ENCODE measurements at regions not wholly inside any gene's neighbourhood (a gene's known extent, or its start where the extent isn't known, plus 50 kb on each side); places are given as distances from the start of the nearest gene placed in this dataset.

DNA sequence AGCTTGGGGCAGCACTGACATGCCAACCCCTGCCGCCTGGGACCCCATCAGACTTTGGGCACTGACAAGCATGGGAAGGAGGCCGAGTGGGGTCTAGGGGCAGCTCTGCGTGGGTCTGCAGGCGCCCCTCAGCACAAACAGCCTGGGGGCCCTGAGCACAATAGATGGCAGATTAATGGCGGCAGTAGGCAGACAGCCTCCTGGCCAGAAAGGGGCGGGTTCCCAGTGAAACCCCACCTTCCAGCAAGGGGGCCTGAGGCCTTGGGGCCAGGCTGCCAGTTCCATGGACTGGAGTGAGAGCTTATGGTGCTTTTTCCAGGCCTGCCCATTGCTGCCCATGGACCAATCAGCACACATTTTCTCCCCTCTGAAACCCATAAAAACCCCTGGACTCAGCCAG is 2031.2 kb downstream of the EFNA5 start:
- TF ChIP-seq, protein P1, sequence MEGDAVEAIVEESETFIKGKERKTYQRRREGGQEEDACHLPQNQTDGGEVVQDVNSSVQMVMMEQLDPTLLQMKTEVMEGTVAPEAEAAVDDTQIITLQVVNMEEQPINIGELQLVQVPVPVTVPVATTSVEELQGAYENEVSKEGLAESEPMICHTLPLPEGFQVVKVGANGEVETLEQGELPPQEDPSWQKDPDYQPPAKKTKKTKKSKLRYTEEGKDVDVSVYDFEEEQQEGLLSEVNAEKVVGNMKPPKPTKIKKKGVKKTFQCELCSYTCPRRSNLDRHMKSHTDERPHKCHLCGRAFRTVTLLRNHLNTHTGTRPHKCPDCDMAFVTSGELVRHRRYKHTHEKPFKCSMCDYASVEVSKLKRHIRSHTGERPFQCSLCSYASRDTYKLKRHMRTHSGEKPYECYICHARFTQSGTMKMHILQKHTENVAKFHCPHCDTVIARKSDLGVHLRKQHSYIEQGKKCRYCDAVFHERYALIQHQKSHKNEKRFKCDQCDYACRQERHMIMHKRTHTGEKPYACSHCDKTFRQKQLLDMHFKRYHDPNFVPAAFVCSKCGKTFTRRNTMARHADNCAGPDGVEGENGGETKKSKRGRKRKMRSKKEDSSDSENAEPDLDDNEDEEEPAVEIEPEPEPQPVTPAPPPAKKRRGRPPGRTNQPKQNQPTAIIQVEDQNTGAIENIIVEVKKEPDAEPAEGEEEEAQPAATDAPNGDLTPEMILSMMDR (IDR thresholded peaks at IDR 0.05; ENCODE audit: low read depth, low read length) = no peak
- TF ChIP-seq EZH2phosphoT487 (IDR thresholded peaks at IDR 0.05; ENCODE audit: low read depth) = no peak
